Uterus (tissue), 2 donors: ENCODE measurements at regions not wholly inside any gene's neighbourhood (a gene's known extent, or its start where the extent isn't known, plus 50 kb on each side); places are given as distances from the start of the nearest gene placed in this dataset.

ENCODE experiments used
- CTCF ChIP-seq, 4 experiments: fragments of 200-600 bp in 2 of 4; fragments of 450-650 bp in 2 of 4; sonication (generic) in 2 of 4; IDR thresholded peaks; one replicate each; pipeline ENCODE4 v1.5.1; 2016 to 2019; ENCODE audit warnings: antibody characterized with exemption in 4 of 4, mild to moderate bottlenecking in 2 of 4, moderate library complexity in 1 of 4
- POLR2A ChIP-seq, 2 donors: fragments of 450-650 bp; IDR thresholded peaks; one replicate each; pipeline ENCODE4 v1.6.1; 2016; ENCODE audit warnings: antibody characterized with exemption in 2 of 2, mild to moderate bottlenecking in 1 of 2, moderate library complexity in 1 of 2

- TF ChIP-seq CTCF (IDR thresholded peaks at IDR 0.05), result no peak
- no peak for TF ChIP-seq POLR2A (IDR thresholded peaks at IDR 0.05)
Measured at GRCh38 chr2:16208241-16208797, 268.0 kb downstream of the MYCN start.
